ENCODE measurements at regions not wholly inside any gene's neighbourhood (a gene's known extent, or its start where the extent isn't known, plus 50 kb on each side); places are given as distances from the start of the nearest gene placed in this dataset.

GRCh38 chr2:121869873-121870272, 114.4 kb downstream of the TSN start (continued):
- TF ChIP-seq, protein P1, sequence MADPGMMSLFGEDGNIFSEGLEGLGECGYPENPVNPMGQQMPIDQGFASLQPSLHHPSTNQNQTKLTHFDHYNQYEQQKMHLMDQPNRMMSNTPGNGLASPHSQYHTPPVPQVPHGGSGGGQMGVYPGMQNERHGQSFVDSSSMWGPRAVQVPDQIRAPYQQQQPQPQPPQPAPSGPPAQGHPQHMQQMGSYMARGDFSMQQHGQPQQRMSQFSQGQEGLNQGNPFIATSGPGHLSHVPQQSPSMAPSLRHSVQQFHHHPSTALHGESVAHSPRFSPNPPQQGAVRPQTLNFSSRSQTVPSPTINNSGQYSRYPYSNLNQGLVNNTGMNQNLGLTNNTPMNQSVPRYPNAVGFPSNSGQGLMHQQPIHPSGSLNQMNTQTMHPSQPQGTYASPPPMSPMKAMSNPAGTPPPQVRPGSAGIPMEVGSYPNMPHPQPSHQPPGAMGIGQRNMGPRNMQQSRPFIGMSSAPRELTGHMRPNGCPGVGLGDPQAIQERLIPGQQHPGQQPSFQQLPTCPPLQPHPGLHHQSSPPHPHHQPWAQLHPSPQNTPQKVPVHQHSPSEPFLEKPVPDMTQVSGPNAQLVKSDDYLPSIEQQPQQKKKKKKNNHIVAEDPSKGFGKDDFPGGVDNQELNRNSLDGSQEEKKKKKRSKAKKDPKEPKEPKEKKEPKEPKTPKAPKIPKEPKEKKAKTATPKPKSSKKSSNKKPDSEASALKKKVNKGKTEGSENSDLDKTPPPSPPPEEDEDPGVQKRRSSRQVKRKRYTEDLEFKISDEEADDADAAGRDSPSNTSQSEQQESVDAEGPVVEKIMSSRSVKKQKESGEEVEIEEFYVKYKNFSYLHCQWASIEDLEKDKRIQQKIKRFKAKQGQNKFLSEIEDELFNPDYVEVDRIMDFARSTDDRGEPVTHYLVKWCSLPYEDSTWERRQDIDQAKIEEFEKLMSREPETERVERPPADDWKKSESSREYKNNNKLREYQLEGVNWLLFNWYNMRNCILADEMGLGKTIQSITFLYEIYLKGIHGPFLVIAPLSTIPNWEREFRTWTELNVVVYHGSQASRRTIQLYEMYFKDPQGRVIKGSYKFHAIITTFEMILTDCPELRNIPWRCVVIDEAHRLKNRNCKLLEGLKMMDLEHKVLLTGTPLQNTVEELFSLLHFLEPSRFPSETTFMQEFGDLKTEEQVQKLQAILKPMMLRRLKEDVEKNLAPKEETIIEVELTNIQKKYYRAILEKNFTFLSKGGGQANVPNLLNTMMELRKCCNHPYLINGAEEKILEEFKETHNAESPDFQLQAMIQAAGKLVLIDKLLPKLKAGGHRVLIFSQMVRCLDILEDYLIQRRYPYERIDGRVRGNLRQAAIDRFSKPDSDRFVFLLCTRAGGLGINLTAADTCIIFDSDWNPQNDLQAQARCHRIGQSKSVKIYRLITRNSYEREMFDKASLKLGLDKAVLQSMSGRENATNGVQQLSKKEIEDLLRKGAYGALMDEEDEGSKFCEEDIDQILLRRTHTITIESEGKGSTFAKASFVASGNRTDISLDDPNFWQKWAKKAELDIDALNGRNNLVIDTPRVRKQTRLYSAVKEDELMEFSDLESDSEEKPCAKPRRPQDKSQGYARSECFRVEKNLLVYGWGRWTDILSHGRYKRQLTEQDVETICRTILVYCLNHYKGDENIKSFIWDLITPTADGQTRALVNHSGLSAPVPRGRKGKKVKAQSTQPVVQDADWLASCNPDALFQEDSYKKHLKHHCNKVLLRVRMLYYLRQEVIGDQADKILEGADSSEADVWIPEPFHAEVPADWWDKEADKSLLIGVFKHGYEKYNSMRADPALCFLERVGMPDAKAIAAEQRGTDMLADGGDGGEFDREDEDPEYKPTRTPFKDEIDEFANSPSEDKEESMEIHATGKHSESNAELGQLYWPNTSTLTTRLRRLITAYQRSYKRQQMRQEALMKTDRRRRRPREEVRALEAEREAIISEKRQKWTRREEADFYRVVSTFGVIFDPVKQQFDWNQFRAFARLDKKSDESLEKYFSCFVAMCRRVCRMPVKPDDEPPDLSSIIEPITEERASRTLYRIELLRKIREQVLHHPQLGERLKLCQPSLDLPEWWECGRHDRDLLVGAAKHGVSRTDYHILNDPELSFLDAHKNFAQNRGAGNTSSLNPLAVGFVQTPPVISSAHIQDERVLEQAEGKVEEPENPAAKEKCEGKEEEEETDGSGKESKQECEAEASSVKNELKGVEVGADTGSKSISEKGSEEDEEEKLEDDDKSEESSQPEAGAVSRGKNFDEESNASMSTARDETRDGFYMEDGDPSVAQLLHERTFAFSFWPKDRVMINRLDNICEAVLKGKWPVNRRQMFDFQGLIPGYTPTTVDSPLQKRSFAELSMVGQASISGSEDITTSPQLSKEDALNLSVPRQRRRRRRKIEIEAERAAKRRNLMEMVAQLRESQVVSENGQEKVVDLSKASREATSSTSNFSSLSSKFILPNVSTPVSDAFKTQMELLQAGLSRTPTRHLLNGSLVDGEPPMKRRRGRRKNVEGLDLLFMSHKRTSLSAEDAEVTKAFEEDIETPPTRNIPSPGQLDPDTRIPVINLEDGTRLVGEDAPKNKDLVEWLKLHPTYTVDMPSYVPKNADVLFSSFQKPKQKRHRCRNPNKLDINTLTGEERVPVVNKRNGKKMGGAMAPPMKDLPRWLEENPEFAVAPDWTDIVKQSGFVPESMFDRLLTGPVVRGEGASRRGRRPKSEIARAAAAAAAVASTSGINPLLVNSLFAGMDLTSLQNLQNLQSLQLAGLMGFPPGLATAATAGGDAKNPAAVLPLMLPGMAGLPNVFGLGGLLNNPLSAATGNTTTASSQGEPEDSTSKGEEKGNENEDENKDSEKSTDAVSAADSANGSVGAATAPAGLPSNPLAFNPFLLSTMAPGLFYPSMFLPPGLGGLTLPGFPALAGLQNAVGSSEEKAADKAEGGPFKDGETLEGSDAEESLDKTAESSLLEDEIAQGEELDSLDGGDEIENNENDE (IDR thresholded peaks at IDR 0.05; ENCODE audit: insufficient replicate concordance, low read length) = no peak
- TF ChIP-seq JUND (IDR thresholded peaks at IDR 0.05; ENCODE audit: low read length) = no peak
- TF ChIP-seq, protein P2, sequence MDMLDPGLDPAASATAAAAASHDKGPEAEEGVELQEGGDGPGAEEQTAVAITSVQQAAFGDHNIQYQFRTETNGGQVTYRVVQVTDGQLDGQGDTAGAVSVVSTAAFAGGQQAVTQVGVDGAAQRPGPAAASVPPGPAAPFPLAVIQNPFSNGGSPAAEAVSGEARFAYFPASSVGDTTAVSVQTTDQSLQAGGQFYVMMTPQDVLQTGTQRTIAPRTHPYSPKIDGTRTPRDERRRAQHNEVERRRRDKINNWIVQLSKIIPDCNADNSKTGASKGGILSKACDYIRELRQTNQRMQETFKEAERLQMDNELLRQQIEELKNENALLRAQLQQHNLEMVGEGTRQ (IDR thresholded peaks at IDR 0.05; ENCODE audit: low read length) = no peak
- TF ChIP-seq ZNF274 (IDR thresholded peaks at IDR 0.05; ENCODE audit: borderline replicate concordance, extremely low read depth, low read length) = no peak
- no peak for TF ChIP-seq ASH2L (IDR thresholded peaks at IDR 0.05; ENCODE audit: low read length)
- no peak for TF ChIP-seq KDM5A (IDR thresholded peaks at IDR 0.05; ENCODE audit: low read length)
- TF ChIP-seq BRCA1 (IDR thresholded peaks at IDR 0.05; ENCODE audit: low read depth, low read length) = no peak
- TF ChIP-seq JUN (IDR thresholded peaks at IDR 0.05; ENCODE audit: low read depth, low read length) = no peak
- no peak for TF ChIP-seq SAP30 (IDR thresholded peaks at IDR 0.05; ENCODE audit: insufficient read depth, insufficient replicate concordance, low read length)
- no peak for TF ChIP-seq RFX5 (IDR thresholded peaks at IDR 0.05; ENCODE audit: borderline replicate concordance, low read depth, low read length)
- no peak for TF ChIP-seq SUZ12 (IDR thresholded peaks at IDR 0.05; ENCODE audit: low read length)
- TF ChIP-seq BCL11A (IDR thresholded peaks at IDR 0.05; ENCODE audit: low read depth in 2 of 2, low read length in 2 of 2) = no peak
